Keratinocyte (primary cell): ENCODE measurements at regions not wholly inside any gene's neighbourhood (a gene's known extent, or its start where the extent isn't known, plus 50 kb on each side); places are given as distances from the start of the nearest gene placed in this dataset.

Experiments
- DNase-seq: peaks from one replicate; pipeline ENCODE4 v3.0.0-alpha.2; 2011; ENCODE audit warnings: low read depth, missing footprints, low spot score
- FAIRE-seq: peaks from 2 replicates; lab custom pipeline; 2011; peaks lifted over from hg19 to GRCh38; lab: Jason Lieb, UNC
- H2AFZ ChIP-seq: 2 replicates; pipeline ENCODE4 v1.6.0; 2012; ENCODE audit warnings: low read length, control low read depth, inconsistent platforms; ENCODE audit not compliant: control insufficient read depth
- H3K27ac ChIP-seq: 2 replicates; pipeline ENCODE4 v1.5.1; 2011; ENCODE audit warnings: low read length; ENCODE audit not compliant: control insufficient read depth, insufficient read depth
- H3K27me3 ChIP-seq: 3 replicates; pipeline ENCODE4 v1.6.0; 2011; ENCODE audit warnings: low read length; ENCODE audit not compliant: control insufficient read depth, insufficient read depth; ENCODE audit errors: extremely low read depth
- H3K36me3 ChIP-seq, 2 experiments: 2 replicates in 1 of 2; 3 replicates in 1 of 2; pipeline ENCODE4 v1.5.1; 2011; ENCODE audit warnings: low read length in 2 of 2, mild to moderate bottlenecking in 1 of 2; ENCODE audit not compliant: control insufficient read depth in 2 of 2, insufficient read depth in 2 of 2; ENCODE audit errors: extremely low read depth in 1 of 2
- H3K4me1 ChIP-seq: 3 replicates; pipeline ENCODE4 v1.5.1; 2011; ENCODE audit warnings: low read length; ENCODE audit not compliant: control insufficient read depth, insufficient read depth; ENCODE audit errors: extremely low read depth
- H3K4me2 ChIP-seq: 3 replicates; pipeline ENCODE4 v1.6.0; 2011; ENCODE audit warnings: low read depth, low read length; ENCODE audit not compliant: control insufficient read depth, insufficient read depth; ENCODE audit errors: extremely low read depth
- H3K4me3 ChIP-seq, 3 experiments: fragments of 200-600 bp in 1 of 3; sonication (generic) in 1 of 3; 2 replicates in 2 of 3; 3 replicates in 1 of 3; pipeline ENCODE4 v1.5.1; 2011 to 2016; ENCODE audit warnings: low read length in 3 of 3, mild to moderate bottlenecking in 3 of 3, control low read depth in 2 of 3, inconsistent platforms in 1 of 3, low read depth in 1 of 3, mixed read lengths in 1 of 3, mixed run types in 1 of 3, moderate library complexity in 1 of 3; ENCODE audit not compliant: control insufficient read depth in 2 of 3, insufficient read depth in 2 of 3; ENCODE audit errors: extremely low read depth in 1 of 3
- H3K79me2 ChIP-seq: 2 replicates; pipeline ENCODE4 v1.6.0; 2012; ENCODE audit warnings: low read length; ENCODE audit not compliant: control insufficient read depth, insufficient read depth
- H3K9ac ChIP-seq: 3 replicates; pipeline ENCODE4 v1.6.0; 2011; ENCODE audit warnings: low read length; ENCODE audit not compliant: control insufficient read depth, insufficient read depth; ENCODE audit errors: extremely low read depth
- H3K9me1 ChIP-seq: 3 replicates; pipeline ENCODE4 v1.6.0; 2011; ENCODE audit warnings: low read length; ENCODE audit not compliant: control insufficient read depth, insufficient read depth; ENCODE audit errors: extremely low read depth
- H3K9me3 ChIP-seq: 2 replicates; pipeline ENCODE4 v1.5.1; 2012; ENCODE audit warnings: low read depth, low read length; ENCODE audit not compliant: control insufficient read depth
- H4K20me1 ChIP-seq: 3 replicates; pipeline ENCODE4 v1.6.0; 2011; ENCODE audit warnings: low read length; ENCODE audit not compliant: control insufficient read depth, insufficient read depth; ENCODE audit errors: extremely low read depth
- CTCF ChIP-seq, 3 experiments: IDR thresholded peaks in 1 of 3; conservative IDR thresholded peaks in 1 of 3; optimal IDR thresholded peaks in 1 of 3; 2 replicates in 2 of 3; 3 replicates in 1 of 3; pipeline versions ENCODE3 to v1.5.1; 2011; ENCODE audit warnings: low read length in 3 of 3, mild to moderate bottlenecking in 3 of 3, moderate library complexity in 2 of 3, control low read depth in 1 of 3, inconsistent platforms in 1 of 3; ENCODE audit not compliant: insufficient read depth in 2 of 3; ENCODE audit errors: extremely low read depth in 1 of 3
- EZH2 ChIP-seq: IDR thresholded peaks from one replicate; pipeline ENCODE4 v1.6.1; 2012; ENCODE audit warnings: inconsistent platforms, mild to moderate bottlenecking, low read length, moderate library complexity
- dilution Hi-C: fragments of 300-500 bp; cut with MboI; formaldehyde crosslinking; loops from one replicate; pipeline ENCODE4 v1.7.0; 2020; ENCODE audit warnings: low sequenced_read_pairs; ENCODE audit not compliant: extremely low pct_ligation_motif_present

- FAIRE-seq = no peak
- H3K27me3 ChIP-seq = no peaks in the 10 kb centered on the region
- dilution Hi-C loops = no loop called here
Measured at GRCh38 chr1:194693244-194693643, 1506.8 kb upstream of the B3GALT2 start.

DNA sequence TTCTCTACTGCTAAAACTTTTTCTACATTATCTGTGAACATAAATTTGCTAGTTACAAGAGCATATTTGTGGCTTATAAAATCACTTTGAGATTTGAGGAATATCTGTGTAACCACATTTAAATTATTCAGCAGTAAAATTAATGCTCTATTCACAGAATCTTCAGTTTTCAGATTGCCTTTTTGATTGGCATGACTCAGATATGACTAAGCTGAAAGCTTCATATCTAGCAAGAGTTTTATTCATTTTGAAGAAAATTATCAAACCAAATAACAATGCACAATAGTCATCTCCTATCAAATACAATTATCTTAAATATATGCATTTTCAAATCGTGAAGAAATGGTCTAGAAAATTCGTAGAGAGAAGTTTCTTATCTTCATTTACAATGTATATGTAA is 1498.2 kb upstream of the B3GALT2 start:
- Histone ChIP-seq H3K27ac (no peak overlapping the region), H3K27me3 (no peaks in the 10 kb centered on the region), H3K36me3 (no peaks in the 10 kb centered on the region), H3K9me1 (no peaks in the 10 kb centered on the region), H3K4me3 (no peak overlapping the region), H3K9ac (no peak overlapping the region), H4K20me1 (no peaks in the 10 kb centered on the region), H3K4me2 (no peak overlapping the region), H3K4me1 (no peaks in the 10 kb centered on the region), H3K9me3 (no peaks in the 10 kb centered on the region), H2AFZ (no peak overlapping the region), H3K79me2 (no peaks in the 10 kb centered on the region)
- dilution Hi-C loops = no loop called here
- DNase-seq = no peak
- FAIRE-seq = no peak
- TF ChIP-seq CTCF (optimal IDR thresholded peaks at IDR 0.05 in 1 of 3, IDR thresholded peaks at IDR 0.05 in 1 of 3, conservative IDR thresholded peaks at IDR 0.05 in 1 of 3; ENCODE audit: extremely low read depth in 1 of 3, insufficient read depth in 2 of 3, low read length in 3 of 3) (no peak), EZH2 (no peak)

More at GRCh38 chr1:194693244-194693643, 1506.8 kb upstream of the B3GALT2 start:
- Histone ChIP-seq H3K79me2 (no peaks in the 10 kb centered on the region), H2AFZ (no peak overlapping the region), H3K9me1 (no peaks in the 10 kb centered on the region), H3K4me2 (no peak overlapping the region), H3K9me3 (no peaks in the 10 kb centered on the region), H3K4me3 (no peak overlapping the region), H4K20me1 (no peaks in the 10 kb centered on the region), H3K9ac (no peak overlapping the region), H3K36me3 (no peaks in the 10 kb centered on the region), H3K4me1 (no peaks in the 10 kb centered on the region), H3K27ac (no peak overlapping the region)
- DNase-seq = no peak
- TF ChIP-seq CTCF (optimal IDR thresholded peaks at IDR 0.05 in 1 of 3, IDR thresholded peaks at IDR 0.05 in 1 of 3, conservative IDR thresholded peaks at IDR 0.05 in 1 of 3; ENCODE audit: extremely low read depth in 1 of 3, insufficient read depth in 2 of 3, low read length in 3 of 3) (no peak), EZH2 (no peak)
